ENCODE measurements at regions not wholly inside any gene's neighbourhood (a gene's known extent, or its start where the extent isn't known, plus 50 kb on each side); places are given as distances from the start of the nearest gene placed in this dataset.

DNA sequence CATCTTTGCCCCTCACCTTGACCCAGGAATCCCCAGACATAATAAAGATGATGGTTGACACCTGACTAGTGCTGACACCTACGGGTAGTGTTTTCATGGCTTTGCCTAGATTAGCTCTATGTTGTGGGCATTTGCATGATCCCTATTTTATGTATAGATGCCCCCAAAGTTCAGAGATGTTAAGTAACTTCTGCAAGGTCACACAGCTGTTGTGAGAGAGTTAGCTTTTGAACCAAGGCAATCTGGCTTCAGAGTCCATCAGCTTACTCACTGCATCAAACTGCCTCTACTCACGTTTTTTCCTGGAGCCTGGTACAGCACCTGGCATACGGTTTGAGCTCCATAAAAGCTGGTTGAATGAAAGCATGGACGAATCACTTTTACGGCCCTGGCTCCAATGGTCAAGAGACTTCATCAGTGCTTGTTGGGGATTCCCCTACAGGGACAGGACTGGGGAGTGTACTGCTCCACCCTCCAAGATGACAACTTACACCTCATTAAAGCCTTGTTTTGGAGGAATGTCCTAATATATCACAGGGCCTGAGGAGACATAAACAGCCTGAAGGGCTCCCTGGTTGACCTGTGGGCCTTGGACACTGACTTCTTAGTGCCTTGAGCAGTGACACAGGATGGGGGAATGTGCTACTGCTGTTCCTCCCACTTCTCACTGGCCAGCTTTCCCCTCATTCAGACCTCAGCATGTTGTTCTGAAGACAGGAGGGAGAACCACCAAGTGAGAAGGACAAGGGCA, 193.2 kb upstream of the ASIC2 start:
- ChIA-PET CTCF (interaction anchor here (0.9 kb wide), 1 partner anchor 9 kb away, joined by 3 read pairs; no protein-coding TSS in a partner anchor), SMC1A (ENCODE audit: uncharacterized antibody, unreplicated experiment) (interaction anchor here (0.8 to 1.1 kb wide), 3 partner anchors 12 to 29 kb away, joined by 3 to 4 read pairs (median 3); no protein-coding TSS in a partner anchor), RAD21 (ENCODE audit: unreplicated experiment) (interaction anchor here (1.4 kb wide), 1 partner anchor 36 kb away, joined by 3 read pairs; no protein-coding TSS in a partner anchor), POLR2A (interaction anchor here (0.5 kb wide), 1 partner anchor 72 kb away, joined by 3 read pairs; no protein-coding TSS in a partner anchor)
- Histone ChIP-seq H3K4me2 (ENCODE audit: control insufficient read depth, insufficient read depth) (no peak overlapping the region), H4K20me1 (ENCODE audit: control insufficient read depth, insufficient read depth) (no peaks in the 10 kb centered on the region), H3K9me3 (replicated peaks; ENCODE audit: control insufficient read depth, insufficient read depth, low read length) (no peaks in the 10 kb centered on the region), H2AFZ (ENCODE audit: control insufficient read depth, low read depth, low read length) (no peak overlapping the region), H3K27ac (ENCODE audit: control insufficient read depth, insufficient read depth) (no peak overlapping the region), H3K4me3 (no peak overlapping the region), H3K4me1 (ENCODE audit: control insufficient read depth, insufficient read depth, low read length) (no peaks in the 10 kb centered on the region), H3K9ac (ENCODE audit: control insufficient read depth, insufficient read depth, low read length) (no peak overlapping the region), H3K27me3 (replicated peaks in 1 of 2; ENCODE audit: control insufficient read depth in 2 of 2, insufficient read depth in 2 of 2, low read length in 1 of 2) (no peaks in the 10 kb centered on the region), H3K36me3 (ENCODE audit: control insufficient read depth in 2 of 2, insufficient read depth in 2 of 2, low read length in 1 of 2) (no peaks in the 10 kb centered on the region), H3K79me2 (ENCODE audit: control insufficient read depth, insufficient read depth, low read length) (no peaks in the 10 kb centered on the region)
- WGBS (ENCODE audit: insufficient coverage, insufficient replicate concordance, low lambda C conversion rate, missing lambda C conversion rate): 22% methylated on average over 5 of the region's 5 CpGs
- in situ Hi-C loops (cut with MboI): no loop called here
- BruUV-seq (replicated peaks): no TSS peak
- no peak for ATAC-seq
- no peak for FAIRE-seq
- intact Hi-C loops (cut with micrococcal nuclease; ENCODE audit: unreplicated experiment): no loop called here
- DNase-seq (ENCODE audit: low read depth, low spot score): no peak
- TF ChIP-seq RFX5 (IDR thresholded peaks at IDR 0.05; ENCODE audit: low read depth, low read length) (no peak), RAD51 (IDR thresholded peaks at IDR 0.05) (no peak), HDAC2 (IDR thresholded peaks at IDR 0.05) (no peak), BCL11A (IDR thresholded peaks at IDR 0.05; ENCODE audit: low read depth, low read length) (no peak), MYC (IDR thresholded peaks at IDR 0.05; ENCODE audit: insufficient read depth, insufficient read length, insufficient replicate concordance, low read length, severe bottlenecking) (no peak)
- TF ChIP-seq, protein P1, sequence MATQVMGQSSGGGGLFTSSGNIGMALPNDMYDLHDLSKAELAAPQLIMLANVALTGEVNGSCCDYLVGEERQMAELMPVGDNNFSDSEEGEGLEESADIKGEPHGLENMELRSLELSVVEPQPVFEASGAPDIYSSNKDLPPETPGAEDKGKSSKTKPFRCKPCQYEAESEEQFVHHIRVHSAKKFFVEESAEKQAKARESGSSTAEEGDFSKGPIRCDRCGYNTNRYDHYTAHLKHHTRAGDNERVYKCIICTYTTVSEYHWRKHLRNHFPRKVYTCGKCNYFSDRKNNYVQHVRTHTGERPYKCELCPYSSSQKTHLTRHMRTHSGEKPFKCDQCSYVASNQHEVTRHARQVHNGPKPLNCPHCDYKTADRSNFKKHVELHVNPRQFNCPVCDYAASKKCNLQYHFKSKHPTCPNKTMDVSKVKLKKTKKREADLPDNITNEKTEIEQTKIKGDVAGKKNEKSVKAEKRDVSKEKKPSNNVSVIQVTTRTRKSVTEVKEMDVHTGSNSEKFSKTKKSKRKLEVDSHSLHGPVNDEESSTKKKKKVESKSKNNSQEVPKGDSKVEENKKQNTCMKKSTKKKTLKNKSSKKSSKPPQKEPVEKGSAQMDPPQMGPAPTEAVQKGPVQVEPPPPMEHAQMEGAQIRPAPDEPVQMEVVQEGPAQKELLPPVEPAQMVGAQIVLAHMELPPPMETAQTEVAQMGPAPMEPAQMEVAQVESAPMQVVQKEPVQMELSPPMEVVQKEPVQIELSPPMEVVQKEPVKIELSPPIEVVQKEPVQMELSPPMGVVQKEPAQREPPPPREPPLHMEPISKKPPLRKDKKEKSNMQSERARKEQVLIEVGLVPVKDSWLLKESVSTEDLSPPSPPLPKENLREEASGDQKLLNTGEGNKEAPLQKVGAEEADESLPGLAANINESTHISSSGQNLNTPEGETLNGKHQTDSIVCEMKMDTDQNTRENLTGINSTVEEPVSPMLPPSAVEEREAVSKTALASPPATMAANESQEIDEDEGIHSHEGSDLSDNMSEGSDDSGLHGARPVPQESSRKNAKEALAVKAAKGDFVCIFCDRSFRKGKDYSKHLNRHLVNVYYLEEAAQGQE (IDR thresholded peaks at IDR 0.05; ENCODE audit: low read depth, low read length): no peak
- TF ChIP-seq, protein P2, sequence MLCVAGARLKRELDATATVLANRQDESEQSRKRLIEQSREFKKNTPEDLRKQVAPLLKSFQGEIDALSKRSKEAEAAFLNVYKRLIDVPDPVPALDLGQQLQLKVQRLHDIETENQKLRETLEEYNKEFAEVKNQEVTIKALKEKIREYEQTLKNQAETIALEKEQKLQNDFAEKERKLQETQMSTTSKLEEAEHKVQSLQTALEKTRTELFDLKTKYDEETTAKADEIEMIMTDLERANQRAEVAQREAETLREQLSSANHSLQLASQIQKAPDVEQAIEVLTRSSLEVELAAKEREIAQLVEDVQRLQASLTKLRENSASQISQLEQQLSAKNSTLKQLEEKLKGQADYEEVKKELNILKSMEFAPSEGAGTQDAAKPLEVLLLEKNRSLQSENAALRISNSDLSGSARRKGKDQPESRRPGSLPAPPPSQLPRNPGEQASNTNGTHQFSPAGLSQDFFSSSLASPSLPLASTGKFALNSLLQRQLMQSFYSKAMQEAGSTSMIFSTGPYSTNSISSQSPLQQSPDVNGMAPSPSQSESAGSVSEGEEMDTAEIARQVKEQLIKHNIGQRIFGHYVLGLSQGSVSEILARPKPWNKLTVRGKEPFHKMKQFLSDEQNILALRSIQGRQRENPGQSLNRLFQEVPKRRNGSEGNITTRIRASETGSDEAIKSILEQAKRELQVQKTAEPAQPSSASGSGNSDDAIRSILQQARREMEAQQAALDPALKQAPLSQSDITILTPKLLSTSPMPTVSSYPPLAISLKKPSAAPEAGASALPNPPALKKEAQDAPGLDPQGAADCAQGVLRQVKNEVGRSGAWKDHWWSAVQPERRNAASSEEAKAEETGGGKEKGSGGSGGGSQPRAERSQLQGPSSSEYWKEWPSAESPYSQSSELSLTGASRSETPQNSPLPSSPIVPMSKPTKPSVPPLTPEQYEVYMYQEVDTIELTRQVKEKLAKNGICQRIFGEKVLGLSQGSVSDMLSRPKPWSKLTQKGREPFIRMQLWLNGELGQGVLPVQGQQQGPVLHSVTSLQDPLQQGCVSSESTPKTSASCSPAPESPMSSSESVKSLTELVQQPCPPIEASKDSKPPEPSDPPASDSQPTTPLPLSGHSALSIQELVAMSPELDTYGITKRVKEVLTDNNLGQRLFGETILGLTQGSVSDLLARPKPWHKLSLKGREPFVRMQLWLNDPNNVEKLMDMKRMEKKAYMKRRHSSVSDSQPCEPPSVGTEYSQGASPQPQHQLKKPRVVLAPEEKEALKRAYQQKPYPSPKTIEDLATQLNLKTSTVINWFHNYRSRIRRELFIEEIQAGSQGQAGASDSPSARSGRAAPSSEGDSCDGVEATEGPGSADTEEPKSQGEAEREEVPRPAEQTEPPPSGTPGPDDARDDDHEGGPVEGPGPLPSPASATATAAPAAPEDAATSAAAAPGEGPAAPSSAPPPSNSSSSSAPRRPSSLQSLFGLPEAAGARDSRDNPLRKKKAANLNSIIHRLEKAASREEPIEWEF (IDR thresholded peaks at IDR 0.05; ENCODE audit: insufficient replicate concordance, low read depth, low read length): no peak
- TF ChIP-seq, protein P3, sequence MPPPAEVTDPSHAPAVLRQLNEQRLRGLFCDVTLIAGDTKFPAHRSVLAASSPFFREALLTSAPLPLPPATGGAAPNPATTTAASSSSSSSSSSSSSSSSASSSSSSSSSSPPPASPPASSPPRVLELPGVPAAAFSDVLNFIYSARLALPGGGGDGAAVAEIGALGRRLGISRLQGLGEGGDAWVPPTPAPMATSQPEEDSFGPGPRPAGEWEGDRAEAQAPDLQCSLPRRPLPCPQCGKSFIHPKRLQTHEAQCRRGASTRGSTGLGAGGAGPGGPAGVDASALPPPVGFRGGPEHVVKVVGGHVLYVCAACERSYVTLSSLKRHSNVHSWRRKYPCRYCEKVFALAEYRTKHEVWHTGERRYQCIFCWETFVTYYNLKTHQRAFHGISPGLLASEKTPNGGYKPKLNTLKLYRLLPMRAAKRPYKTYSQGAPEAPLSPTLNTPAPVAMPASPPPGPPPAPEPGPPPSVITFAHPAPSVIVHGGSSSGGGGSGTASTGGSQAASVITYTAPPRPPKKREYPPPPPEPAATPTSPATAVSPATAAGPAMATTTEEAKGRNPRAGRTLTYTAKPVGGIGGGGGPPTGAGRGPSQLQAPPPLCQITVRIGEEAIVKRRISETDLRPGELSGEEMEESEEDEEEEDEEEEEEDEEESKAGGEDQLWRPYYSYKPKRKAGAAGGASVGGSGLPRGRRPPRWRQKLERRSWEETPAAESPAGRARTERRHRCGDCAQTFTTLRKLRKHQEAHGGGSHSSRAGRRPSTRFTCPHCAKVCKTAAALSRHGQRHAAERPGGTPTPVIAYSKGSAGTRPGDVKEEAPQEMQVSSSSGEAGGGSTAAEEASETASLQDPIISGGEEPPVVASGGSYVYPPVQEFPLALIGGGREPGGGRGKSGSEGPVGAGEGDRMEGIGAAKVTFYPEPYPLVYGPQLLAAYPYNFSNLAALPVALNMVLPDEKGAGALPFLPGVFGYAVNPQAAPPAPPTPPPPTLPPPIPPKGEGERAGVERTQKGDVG (CRISPR knock-in tag; IDR thresholded peaks at IDR 0.05): no peak

All from GM12878 (cell line).